Stimulated activated CD4-positive, alpha-beta T cell treated with anti-CD3 and anti-CD28 coated beads, Interleukin-4, amount 100 ng/mL, for 4 hours (primary cell): ENCODE measurements at regions not wholly inside any gene's neighbourhood (a gene's known extent, or its start where the extent isn't known, plus 50 kb on each side); places are given as distances from the start of the nearest gene placed in this dataset.

Experiments
- DNase-seq, 2 experiments: peaks; one replicate each; pipeline ENCODE4 v3.0.0-alpha.2; 2020

DNA sequence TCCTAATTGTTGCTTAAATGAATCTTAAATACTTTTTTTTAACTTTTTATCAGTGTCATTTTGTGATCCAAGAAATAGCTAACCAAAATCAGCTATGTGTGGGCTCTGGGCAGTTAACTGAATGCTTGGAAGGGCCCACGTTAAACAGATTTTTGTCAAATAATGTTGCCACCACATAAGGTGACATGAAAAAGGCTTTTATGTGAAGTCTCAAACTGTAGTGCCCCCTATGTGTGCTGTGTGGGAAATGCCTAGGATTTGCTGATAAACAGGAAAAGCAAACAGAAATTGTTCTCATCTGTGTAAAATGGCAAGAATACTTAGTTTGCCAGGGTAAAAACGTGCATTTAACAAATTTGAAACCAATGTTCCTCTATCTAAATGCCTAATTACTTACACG, 242.2 kb downstream of the ZNF516 start:
- DNase-seq: no peak

DNA sequence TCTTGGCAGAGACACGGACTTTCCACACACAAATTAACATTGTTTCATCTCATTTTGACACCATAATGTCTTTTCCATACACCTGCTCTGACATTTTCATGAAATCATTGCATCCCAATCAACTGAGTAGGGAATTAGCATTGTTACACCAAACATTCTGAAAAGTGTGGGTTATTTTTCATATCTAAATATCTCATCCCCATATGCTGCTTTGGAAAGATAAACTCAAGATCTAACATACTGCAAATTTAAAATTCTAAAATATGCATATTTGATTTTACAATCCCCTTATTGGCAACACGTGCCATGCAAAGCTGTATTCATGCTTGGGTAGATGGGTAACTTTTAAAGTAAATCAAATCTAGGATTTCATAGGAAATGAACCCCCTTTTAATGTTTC, 242.9 kb downstream of the ZNF516 start:
- DNase-seq: no peak

DNA sequence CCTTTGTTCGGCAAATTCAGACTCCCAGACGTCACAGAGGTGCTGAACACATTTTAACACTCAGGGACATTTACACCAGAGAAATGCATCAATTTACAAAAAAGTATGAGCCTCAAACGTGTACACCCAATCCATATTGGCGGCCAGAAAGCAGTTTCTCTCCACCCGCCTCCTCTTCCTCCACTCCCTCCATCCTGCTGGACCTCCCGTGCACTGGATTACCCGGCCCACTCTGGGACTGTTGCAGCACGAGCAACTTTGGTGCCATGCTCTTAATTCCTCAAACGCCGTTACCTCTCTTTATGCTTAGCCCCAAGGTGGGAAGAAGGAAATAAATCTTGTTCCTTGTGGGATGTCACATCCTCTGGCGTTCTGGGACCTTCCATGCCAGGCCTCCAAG, 243.4 kb downstream of the ZNF516 start:
- DNase-seq: no peak

DNA sequence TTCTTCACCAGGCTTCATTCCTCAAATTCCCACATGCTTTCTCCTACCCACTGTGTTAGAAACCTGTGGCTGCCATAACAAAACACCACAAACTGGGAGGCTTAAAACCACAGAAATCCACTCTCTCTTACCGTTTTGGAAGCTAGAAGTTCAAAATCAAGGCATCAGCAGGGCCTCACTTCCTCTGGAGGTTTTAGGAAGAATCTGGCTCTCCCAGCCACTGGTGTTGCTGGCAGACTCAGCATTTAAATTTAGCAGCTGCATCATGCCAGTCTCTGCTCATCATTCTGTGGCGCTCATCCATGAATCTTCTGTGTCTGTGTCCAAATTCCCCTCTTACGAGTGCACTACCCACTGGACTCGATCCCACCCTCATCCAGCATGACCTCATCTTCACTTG, 248.5 kb downstream of the ZNF516 start:
- DNase-seq: no peak

DNA sequence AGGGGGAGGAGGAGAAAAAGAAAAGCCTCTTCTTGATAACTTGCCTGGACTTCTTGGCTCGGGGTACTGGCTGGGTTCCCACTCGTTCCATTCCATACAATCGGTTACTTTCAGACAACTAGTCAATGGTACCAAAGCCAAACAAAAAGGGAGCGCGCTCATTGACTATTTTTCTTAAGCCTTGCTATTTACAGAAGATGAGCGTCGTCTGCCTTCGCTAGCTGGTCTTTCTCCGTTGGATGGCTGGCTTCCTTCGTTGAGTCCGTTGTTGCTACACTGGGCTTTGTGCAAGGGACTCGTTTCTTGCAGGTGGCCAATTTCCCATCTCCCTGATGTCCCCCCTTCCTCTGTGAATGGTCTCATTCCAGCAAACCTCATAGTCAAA, 260.4 kb downstream of the ZNF516 start:
- DNase-seq: no peak

DNA sequence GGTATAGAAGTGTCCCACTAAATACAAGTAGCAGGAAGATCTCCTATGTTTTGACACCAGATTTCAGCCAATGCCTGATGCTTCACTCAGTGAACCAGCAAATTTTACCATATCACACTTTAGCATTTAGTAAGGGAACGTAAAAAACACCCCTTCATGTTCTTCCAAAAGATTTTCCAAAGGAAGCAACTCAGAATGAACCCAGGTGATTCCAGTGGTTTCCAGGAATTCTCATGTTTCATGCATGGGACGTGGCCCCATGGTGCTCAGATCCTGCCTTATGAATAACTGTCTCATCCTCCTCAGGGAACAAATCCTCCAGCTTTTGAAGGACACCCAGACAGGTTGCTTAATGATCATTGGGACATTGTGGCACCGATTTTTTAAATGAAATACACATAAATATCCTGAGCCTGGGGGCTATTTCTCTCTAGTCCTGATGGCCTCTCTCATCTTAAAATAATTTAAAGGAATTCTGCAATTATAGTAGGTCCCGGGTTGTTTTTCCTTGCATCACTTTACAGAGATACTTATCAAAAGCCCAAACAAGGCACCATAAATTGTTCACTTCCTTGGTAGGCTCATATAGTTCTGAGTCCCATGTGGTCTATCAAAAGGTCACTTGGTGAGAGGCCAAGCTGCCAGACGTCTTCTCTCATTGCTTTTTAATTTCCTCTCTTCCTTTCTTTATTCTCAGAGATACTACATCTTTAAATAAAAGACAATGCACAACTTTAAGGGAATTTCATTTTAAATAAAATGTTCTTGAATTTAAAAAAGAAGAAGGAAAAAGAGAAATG, 261.0 kb downstream of the ZNF516 start:
- no peak for DNase-seq

- no peak for DNase-seq
Observed at GRCh38 chr18:76233406-76233805, 261.6 kb downstream of the ZNF516 start.

GRCh38 chr18:76232779-76233178, 262.3 kb downstream of the ZNF516 start:
- DNase-seq: no peak

- no peak for DNase-seq
Observed at GRCh38 chr18:76232010-76232409, 263.0 kb downstream of the ZNF516 start.

DNA sequence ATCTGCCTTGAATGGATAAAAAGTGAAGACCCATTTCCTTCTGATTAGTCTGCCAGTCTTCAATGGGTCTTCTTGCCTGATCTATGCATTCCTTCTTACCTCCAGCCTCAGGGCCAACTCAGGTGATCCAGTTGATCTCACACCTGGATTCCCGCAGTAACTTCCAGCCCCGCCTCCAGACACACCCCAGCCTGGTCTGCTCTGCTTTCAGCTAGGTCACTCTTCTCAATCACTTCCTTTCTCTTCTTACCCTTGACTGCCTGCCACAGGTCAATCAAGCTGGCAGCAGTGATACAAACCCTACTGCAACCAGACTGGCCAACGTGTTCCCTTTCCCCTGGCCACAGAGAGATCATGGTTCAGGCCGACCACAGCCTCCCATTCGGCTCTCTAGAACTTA, 263.6 kb downstream of the ZNF516 start:
- DNase-seq: no peak

DNA sequence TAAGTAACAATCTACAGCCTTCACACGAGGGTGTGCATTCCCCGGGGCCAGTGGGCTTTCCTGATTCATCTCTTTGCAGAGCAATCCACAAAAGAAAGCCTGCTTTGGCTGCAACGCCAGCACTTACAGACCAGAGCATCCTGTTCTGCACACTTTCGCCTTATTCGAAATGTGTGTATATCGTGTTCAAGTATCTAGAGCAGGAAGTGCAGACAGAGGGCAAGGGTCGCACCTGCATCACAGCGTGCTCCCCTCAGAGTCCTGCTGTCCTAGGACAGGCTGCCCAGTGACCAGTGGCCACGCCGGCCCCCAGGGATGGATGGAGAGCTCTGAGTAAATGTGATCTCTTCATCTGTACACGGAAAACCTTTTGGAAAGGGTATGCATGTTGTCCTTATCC, 264.3 kb downstream of the ZNF516 start:
- DNase-seq: no peak

DNA sequence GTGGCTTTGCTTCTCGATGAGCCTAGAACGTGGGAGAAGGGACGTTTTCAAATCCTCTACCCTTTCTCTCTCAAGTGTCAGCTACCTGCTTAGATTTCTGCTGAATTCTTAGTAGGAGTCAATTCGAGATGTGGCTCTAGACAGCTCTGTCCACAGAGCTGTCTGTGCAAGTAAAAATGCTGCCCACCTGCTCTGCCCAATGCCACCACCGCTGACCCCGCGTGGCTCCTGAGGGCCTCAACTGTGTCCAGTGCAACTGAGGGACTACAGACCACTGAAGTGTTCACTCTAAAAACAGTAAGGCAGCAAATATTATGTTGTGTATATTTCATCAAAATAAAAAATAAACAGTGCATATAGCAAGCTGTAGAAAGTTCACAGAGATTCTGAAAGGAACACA, 266.3 kb downstream of the ZNF516 start:
- no peak for DNase-seq

- DNase-seq: no peak
Observed at GRCh38 chr18:76227759-76228158, 267.3 kb downstream of the ZNF516 start.

DNA sequence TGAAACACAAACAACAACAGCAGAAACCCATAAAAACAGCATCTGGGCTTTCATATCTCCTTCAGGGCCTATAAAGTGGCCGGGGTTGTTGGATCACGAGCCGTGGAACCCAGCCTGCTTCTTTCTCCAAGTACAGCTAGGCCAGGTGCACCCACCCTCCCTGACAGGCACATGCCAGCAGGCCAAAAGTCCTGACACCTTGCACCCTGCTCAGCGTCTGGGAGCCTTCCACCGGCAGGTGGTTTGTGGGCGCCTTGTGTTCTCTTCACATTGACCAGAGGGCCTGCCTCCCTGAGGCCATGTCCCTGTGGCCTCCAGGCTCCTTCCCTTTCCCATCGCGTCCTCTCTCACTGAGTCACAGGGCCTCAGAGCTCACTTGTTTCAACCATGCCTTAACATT, 271.6 kb downstream of the ZNF516 start:
- DNase-seq: no peak

DNA sequence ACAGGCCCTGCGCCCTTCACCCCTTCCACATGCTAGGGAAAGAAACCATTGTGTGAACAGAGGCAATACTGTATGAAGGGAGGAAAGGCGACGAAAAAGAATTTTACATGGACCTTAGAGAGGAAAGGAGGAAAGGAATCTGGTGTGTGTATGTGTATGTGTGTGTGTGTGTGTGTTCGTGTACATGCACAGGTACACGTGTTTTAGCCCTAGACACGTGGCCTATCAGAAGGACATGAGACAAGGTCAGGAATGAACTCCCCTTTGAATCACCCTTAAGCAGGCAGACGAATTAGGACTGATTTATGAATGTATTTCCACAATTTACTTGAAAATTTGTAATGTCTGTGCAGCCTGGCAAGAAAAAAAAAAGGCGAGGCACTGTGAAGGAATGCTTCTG, 276.0 kb downstream of the ZNF516 start:
- DNase-seq: no peak

- no peak for DNase-seq
Observed at GRCh38 chr18:76216096-76216495, 278.9 kb downstream of the ZNF516 start.

DNA sequence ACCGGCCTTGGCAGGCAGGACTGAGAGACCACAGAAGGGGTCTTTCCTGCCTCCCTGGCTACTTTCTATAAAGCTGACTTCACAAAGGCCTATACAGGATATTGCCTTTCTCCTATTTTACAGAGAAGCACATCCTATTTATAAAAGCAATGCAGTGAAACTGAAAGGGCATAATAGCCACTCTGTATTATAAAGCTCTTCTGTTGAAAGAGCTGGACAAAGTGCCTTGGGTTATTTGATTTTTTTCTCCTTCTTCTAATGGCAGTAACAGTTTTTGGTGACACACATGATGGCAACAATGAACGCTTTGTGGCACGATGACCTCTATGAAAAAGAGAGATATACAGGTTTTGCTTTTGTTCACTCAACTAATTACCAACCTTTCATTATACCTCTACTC, 281.1 kb downstream of the ZNF516 start:
- no peak for DNase-seq

DNA sequence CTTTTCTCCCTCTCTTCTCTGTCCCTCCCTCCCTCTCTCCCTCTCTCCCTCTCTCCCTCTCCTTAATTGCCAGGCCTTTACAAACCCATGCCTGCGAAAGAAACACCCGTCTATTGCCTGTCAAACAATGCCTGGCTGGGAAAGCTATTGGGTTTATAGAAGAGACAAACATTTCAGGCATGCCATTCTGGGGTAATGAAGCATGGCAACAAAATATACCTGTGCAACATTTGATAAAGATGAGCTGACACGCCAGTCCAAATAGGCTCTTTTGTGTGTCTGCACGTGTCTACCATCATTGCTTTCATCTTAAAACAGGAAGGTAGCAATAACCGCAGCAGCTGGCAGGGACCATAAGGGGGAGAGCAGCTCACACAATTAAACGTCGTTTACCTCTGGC, 282.1 kb downstream of the ZNF516 start:
- DNase-seq: no peak

DNA sequence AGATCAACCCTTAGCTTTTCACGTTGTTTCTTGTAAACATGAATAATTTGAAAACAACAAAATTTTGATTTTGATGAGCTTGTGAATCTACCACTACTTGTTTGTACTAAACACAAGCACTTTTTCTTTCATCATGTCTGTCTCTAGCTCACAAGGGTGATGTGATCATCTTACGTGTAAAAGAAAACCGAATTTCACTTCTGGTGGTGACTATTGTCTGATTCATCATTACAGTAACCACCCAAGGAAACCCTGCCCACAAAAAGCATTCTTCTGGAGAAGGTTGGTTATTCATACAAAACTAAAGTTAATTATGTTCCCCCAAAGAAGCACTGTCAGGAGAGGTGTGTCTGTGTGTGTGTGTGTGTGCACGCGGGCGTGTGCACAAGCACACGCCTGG, 285.4 kb downstream of the ZNF516 start:
- DNase-seq: no peak

GRCh38 chr18:76208678-76209306, 286.2 kb downstream of the ZNF516 start:
- no peak for DNase-seq

- DNase-seq: no peak
Observed at GRCh38 chr18:76205906-76206305, 289.1 kb downstream of the ZNF516 start.

- DNase-seq: no peak
Observed at GRCh38 chr18:76203552-76203951, 291.5 kb downstream of the ZNF516 start.

GRCh38 chr18:76202322-76202721, 292.7 kb downstream of the ZNF516 start:
- DNase-seq: no peak

- DNase-seq: no peak
Observed at GRCh38 chr18:76195601-76196000, 299.4 kb downstream of the ZNF516 start.

- DNase-seq: no peak
Observed at GRCh38 chr18:76188097-76188496, 306.9 kb downstream of the ZNF516 start.
